ENCODE measurements at regions not wholly inside any gene's neighbourhood (a gene's known extent, or its start where the extent isn't known, plus 50 kb on each side); places are given as distances from the start of the nearest gene placed in this dataset.

DNA sequence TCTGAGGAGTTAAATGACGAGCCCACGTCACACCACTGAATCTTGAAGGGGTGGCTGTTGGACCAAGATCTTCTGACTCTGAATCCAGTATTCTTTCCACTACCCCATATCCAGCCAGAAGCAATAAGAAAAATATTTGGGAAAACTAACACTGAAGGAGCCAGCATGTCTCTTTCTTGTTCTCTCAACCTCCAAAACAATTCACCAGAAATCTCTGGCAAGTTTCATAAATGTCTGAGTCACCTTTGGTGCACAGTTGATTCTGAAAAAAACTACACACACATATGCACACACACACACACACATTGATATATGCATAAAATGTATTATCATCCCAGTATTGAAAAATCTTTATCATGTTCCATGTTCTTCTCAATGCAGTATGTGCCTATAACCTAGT, 104.3 kb upstream of the BLID start:
- in situ Hi-C loops (cut with HindIII; ENCODE audit: low pct_unique_long_range_greater_than_20kb, low sequenced_read_pairs), result no loop called here
- no peak for DNase-seq (ENCODE audit: low read depth in 1 of 2, low spot score in 1 of 2)
- no peak for TF ChIP-seq JUND (IDR thresholded peaks at IDR 0.05; ENCODE audit: low read depth)

- in situ Hi-C loops (cut with HindIII; ENCODE audit: low pct_unique_long_range_greater_than_20kb, low sequenced_read_pairs), result no loop called here
These were observed 103.8 kb upstream of the BLID start for GRCh38 chr11:122219791-122220190.

GRCh38 chr11:122215244-122215992, 99.4 kb upstream of the BLID start:
- TF ChIP-seq JUND (IDR thresholded peaks at IDR 0.05; ENCODE audit: low read depth), result no peak
- in situ Hi-C loops (cut with HindIII; ENCODE audit: low pct_unique_long_range_greater_than_20kb, low sequenced_read_pairs), result no loop called here
- peak; percentile 64 to 70 for DNase-seq (ENCODE audit: low read depth in 1 of 2, low spot score in 1 of 2)

More at GRCh38 chr11:122219791-122220190, 103.8 kb upstream of the BLID start:
- no peak for DNase-seq (ENCODE audit: low read depth in 1 of 2, low spot score in 1 of 2)
- TF ChIP-seq JUND (IDR thresholded peaks at IDR 0.05; ENCODE audit: low read depth), result no peak

DNA sequence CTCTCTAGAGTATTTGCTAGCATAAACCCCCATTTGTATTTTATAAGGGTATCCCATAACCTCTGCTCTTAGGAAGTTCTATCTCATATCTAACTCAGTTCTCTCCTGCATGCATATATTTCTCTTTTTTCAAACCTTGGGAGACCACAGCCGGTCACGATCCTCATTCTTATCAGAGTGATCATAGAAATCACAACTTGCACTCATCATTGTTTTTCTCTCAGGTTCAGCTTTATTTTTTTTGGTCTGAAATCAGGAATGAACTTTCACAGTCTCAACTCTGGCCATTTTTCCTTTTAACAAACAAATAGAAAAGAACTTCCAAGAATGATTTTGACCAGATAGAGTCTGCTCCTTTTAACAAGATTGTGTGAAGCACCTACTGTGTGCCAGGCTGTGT, 98.6 kb upstream of the BLID start:
- no peak for DNase-seq (ENCODE audit: low read depth in 1 of 2, low spot score in 1 of 2)
- no peak for TF ChIP-seq JUND (IDR thresholded peaks at IDR 0.05; ENCODE audit: low read depth)
- in situ Hi-C loops (cut with HindIII; ENCODE audit: low pct_unique_long_range_greater_than_20kb, low sequenced_read_pairs), result no loop called here

GRCh38 chr11:122214080-122214479, 98.1 kb upstream of the BLID start:
- in situ Hi-C loops (cut with HindIII; ENCODE audit: low pct_unique_long_range_greater_than_20kb, low sequenced_read_pairs), result no loop called here
- TF ChIP-seq JUND (IDR thresholded peaks at IDR 0.05; ENCODE audit: low read depth), result no peak
- DNase-seq (ENCODE audit: low read depth in 1 of 2, low spot score in 1 of 2), result no peak

- no peak for DNase-seq (ENCODE audit: low read depth in 1 of 2, low spot score in 1 of 2)
- no peak for TF ChIP-seq JUND (IDR thresholded peaks at IDR 0.05; ENCODE audit: low read depth)
- in situ Hi-C loops (cut with HindIII; ENCODE audit: low pct_unique_long_range_greater_than_20kb, low sequenced_read_pairs), result no loop called here
These were observed 97.2 kb upstream of the BLID start for GRCh38 chr11:122213171-122213570.

DNA sequence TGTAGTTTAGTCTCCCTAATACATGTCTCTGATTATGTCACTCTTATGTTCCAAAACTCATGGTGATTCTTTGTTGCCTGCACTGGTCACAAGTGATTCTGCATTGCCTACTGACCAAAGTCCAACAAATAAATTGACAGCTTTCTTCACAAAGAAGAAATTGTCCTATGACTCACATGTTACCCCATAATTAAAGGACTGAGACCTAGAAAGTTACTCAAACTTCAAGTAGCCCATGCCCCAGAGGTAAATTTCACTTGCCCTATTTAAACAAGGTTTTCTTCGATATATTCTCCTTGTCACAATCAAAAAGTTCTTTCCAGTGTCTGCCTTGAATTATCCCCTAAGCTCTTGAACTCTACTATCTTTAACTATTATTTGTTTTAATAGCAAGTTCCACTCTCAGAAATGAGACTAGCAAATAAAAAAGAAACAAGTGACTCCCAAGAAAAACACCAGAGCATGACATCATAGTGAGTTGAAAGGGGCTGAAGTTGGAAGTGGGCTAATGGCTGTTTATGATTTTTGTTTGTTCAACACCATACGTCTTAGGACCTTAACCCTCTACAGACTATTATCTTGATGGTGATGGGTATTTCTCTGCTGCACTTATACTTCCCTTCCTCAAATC, 94.5 kb upstream of the BLID start:
- in situ Hi-C loops (cut with HindIII; ENCODE audit: low pct_unique_long_range_greater_than_20kb, low sequenced_read_pairs), result no loop called here
- TF ChIP-seq JUND (IDR thresholded peaks at IDR 0.05; ENCODE audit: low read depth), result no peak
- DNase-seq (ENCODE audit: low read depth in 1 of 2, low spot score in 1 of 2), result no peak

GRCh38 chr11:122209619-122210366, 93.8 kb upstream of the BLID start:
- in situ Hi-C loops (cut with HindIII; ENCODE audit: low pct_unique_long_range_greater_than_20kb, low sequenced_read_pairs), result no loop called here
- no peak for TF ChIP-seq JUND (IDR thresholded peaks at IDR 0.05; ENCODE audit: low read depth)
- no peak for DNase-seq (ENCODE audit: low read depth in 1 of 2, low spot score in 1 of 2)

- in situ Hi-C loops (cut with HindIII; ENCODE audit: low pct_unique_long_range_greater_than_20kb, low sequenced_read_pairs), result no loop called here
- DNase-seq (ENCODE audit: low read depth in 1 of 2, low spot score in 1 of 2), result no peak
- TF ChIP-seq JUND (IDR thresholded peaks at IDR 0.05; ENCODE audit: low read depth), result no peak
These were observed 92.1 kb upstream of the BLID start for GRCh38 chr11:122207921-122208764.

DNA sequence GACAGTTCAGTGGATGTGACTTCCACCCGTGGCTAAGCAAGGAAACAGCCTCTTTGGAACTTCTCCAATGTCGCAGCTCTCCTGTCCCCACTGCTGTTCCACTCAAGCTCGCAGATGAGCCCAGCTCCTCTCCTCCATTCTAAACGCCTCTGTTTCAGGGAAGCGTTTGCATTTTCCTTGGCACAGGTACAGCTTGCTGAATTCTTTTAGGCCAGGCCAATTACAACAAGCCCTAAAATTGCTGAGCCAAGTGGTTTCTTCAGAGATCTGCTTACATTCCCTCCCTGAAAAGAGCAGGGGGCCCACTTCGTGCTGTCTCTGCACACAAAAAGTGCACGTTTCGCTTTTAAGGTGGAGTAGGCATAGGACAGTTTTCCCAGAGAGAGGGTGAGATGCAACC, 91.5 kb upstream of the BLID start:
- no peak for DNase-seq (ENCODE audit: low read depth in 1 of 2, low spot score in 1 of 2)
- no peak for TF ChIP-seq JUND (IDR thresholded peaks at IDR 0.05; ENCODE audit: low read depth)
- in situ Hi-C loops (cut with HindIII; ENCODE audit: low pct_unique_long_range_greater_than_20kb, low sequenced_read_pairs), result no loop called here

GRCh38 chr11:122205036-122205435, 89.0 kb upstream of the BLID start:
- no peak for TF ChIP-seq JUND (IDR thresholded peaks at IDR 0.05; ENCODE audit: low read depth)
- peak in 1 of 2 experiments; percentile 29 for DNase-seq (ENCODE audit: low read depth in 1 of 2, low spot score in 1 of 2)
- in situ Hi-C loops (cut with HindIII; ENCODE audit: low pct_unique_long_range_greater_than_20kb, low sequenced_read_pairs), result no loop called here

DNA sequence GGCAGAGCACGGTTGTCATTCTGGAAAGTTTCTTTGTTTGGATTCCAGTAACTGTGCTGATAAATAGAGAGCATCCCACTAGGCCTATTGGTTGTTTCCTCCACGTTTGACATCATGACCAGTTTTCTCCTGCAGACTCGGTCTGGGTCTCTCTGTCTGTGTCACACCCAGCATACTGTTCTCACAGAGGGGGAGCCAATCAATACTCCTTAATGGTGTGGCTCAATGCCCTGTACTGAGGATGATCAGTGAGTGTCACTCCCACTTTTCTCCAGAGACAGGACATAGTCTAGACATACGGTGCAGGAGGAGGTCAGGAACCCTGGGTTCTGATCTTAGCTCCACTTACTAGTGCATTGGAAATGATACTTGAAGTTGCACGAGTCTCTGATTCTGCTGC, 88.2 kb upstream of the BLID start:
- no peak for DNase-seq (ENCODE audit: low read depth in 1 of 2, low spot score in 1 of 2)
- TF ChIP-seq JUND (IDR thresholded peaks at IDR 0.05; ENCODE audit: low read depth), result no peak
- in situ Hi-C loops (cut with HindIII; ENCODE audit: low pct_unique_long_range_greater_than_20kb, low sequenced_read_pairs), result no loop called here
